ENCODE measurements at regions not wholly inside any gene's neighbourhood (a gene's known extent, or its start where the extent isn't known, plus 50 kb on each side); places are given as distances from the start of the nearest gene placed in this dataset.

DNA sequence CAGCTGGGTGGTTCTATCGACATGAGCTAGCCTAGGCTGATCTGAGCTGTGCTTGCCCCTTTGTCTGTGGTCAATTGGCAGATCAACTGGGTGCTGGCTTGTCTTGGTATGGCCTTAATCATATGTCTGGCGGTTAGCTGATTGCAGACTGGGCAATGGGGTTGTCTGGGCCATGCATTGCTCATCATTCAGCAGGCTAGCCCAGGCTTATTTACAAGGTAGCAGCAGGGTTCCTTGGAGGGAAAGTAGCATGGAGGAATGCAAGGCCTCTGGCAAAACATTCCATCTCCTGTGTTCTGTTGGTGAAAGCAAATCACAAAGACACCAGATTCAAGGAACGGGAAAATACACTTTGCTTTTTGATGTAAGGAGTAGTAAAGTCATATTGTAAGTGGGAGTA is 84.0 kb upstream of the IVNS1ABP start:
- TF ChIP-seq CTCF (IDR thresholded peaks at IDR 0.05): no peak
- TF ChIP-seq POLR2A (IDR thresholded peaks at IDR 0.05): no peak
- no peak for TF ChIP-seq EP300 (IDR thresholded peaks at IDR 0.05)
- TF ChIP-seq POLR2AphosphoS5 (IDR thresholded peaks at IDR 0.05): no peak

Data from sigmoid colon (tissue), 4 donors.